ENCODE measurements at regions not wholly inside any gene's neighbourhood (a gene's known extent, or its start where the extent isn't known, plus 50 kb on each side); places are given as distances from the start of the nearest gene placed in this dataset.

GRCh38 chr6:126873351-126873750, 245.1 kb upstream of the RSPO3 start:
- no peaks in the 10 kb centered on the region for H3K36me3 ChIP-seq (ENCODE audit: control insufficient read depth, insufficient read depth, low read length)
- H3K27ac ChIP-seq (ENCODE audit: low read length), result no peak overlapping the region
- no peak for DNase-seq
- no peaks in the 10 kb centered on the region for H3K9me3 ChIP-seq (ENCODE audit: control insufficient read depth, insufficient read depth, low read length)
- H3K4me3 ChIP-seq (ENCODE audit: low read length), result no peak overlapping the region
- Mint-ChIP-seq H3K36me3 (no peaks in the 10 kb centered on the region), H3K4me1 (no peaks in the 10 kb centered on the region), H3K9me3 (peaks cover 3 to 4% of the 10 kb centered on the region in 2 donors), H3K4me3 (no peak overlapping the region), H3K27ac (no peak overlapping the region), H3K27me3 (ENCODE audit: low read depth in 2 of 2) (no peaks in the 10 kb centered on the region)
- no peaks in the 10 kb centered on the region for H3K4me1 ChIP-seq (ENCODE audit: control insufficient read depth, insufficient read depth, low read length)
- ATAC-seq, result no peak
- H3K27me3 ChIP-seq (ENCODE audit: control insufficient read depth, insufficient read depth, low read length), result no peaks in the 10 kb centered on the region
- TF ChIP-seq CTCF (IDR thresholded peaks at IDR 0.05), result no peak
- intact Hi-C loops (cut with micrococcal nuclease), result no loop called here

- TF ChIP-seq CTCF (IDR thresholded peaks at IDR 0.05), result no peak
- H3K27ac Mint-ChIP-seq, result no peak overlapping the region
- H3K4me3 ChIP-seq (ENCODE audit: low read length), result no peak overlapping the region
- H3K27ac ChIP-seq (ENCODE audit: low read length), result no peak overlapping the region
- no peaks in the 10 kb centered on the region for H3K4me1 ChIP-seq (ENCODE audit: control insufficient read depth, insufficient read depth, low read length)
- no peaks in the 10 kb centered on the region for H3K36me3 Mint-ChIP-seq
- H3K9me3 ChIP-seq (ENCODE audit: control insufficient read depth, insufficient read depth, low read length), result no peaks in the 10 kb centered on the region
- H3K4me3 Mint-ChIP-seq, result no peak overlapping the region
- no peaks in the 10 kb centered on the region for H3K36me3 ChIP-seq (ENCODE audit: control insufficient read depth, insufficient read depth, low read length)
- H3K27me3 Mint-ChIP-seq (ENCODE audit: low read depth in 2 of 2), result no peaks in the 10 kb centered on the region
- intact Hi-C loops (cut with micrococcal nuclease), result no loop called here
- DNase-seq (no peak), ATAC-seq (no peak)
- peaks cover 3 to 4% of the 10 kb centered on the region in 2 donors for H3K9me3 Mint-ChIP-seq
- H3K4me1 Mint-ChIP-seq, result no peaks in the 10 kb centered on the region
- no peaks in the 10 kb centered on the region for H3K27me3 ChIP-seq (ENCODE audit: control insufficient read depth, insufficient read depth, low read length)
- WGBS (ENCODE audit: insufficient coverage), result 44% methylated on average over 1 of the region's 1 CpG
Observed at GRCh38 chr6:126873791-126874190, 244.7 kb upstream of the RSPO3 start.

GRCh38 chr6:126876446-126876845, 242.0 kb upstream of the RSPO3 start:
- intact Hi-C loops (cut with micrococcal nuclease), result no loop called here
- no peak overlapping the region for H3K4me3 ChIP-seq (ENCODE audit: low read length)
- Mint-ChIP-seq H3K4me3 (no peak overlapping the region), H3K27me3 (ENCODE audit: low read depth in 2 of 2) (no peaks in the 10 kb centered on the region), H3K36me3 (no peaks in the 10 kb centered on the region), H3K4me1 (no peaks in the 10 kb centered on the region), H3K27ac (no peak overlapping the region), H3K9me3 (peaks cover 2 to 3% of the 10 kb centered on the region in 2 donors)
- H3K9me3 ChIP-seq (ENCODE audit: control insufficient read depth, insufficient read depth, low read length), result no peaks in the 10 kb centered on the region
- DNase-seq, result no peak
- H3K27ac ChIP-seq (ENCODE audit: low read length), result no peak overlapping the region
- no peak for TF ChIP-seq CTCF (IDR thresholded peaks at IDR 0.05)
- no peaks in the 10 kb centered on the region for H3K27me3 ChIP-seq (ENCODE audit: control insufficient read depth, insufficient read depth, low read length)
- no CpG with 5 or more reads among the region's 1 CpG for WGBS (ENCODE audit: insufficient coverage)
- H3K36me3 ChIP-seq (ENCODE audit: control insufficient read depth, insufficient read depth, low read length), result no peaks in the 10 kb centered on the region
- no peaks in the 10 kb centered on the region for H3K4me1 ChIP-seq (ENCODE audit: control insufficient read depth, insufficient read depth, low read length)
- ATAC-seq, result no peak

- TF ChIP-seq CTCF (IDR thresholded peaks at IDR 0.05), result no peak
- Histone ChIP-seq H3K27ac (ENCODE audit: low read length) (no peak overlapping the region), H3K4me1 (ENCODE audit: control insufficient read depth, insufficient read depth, low read length) (no peaks in the 10 kb centered on the region), H3K36me3 (ENCODE audit: control insufficient read depth, insufficient read depth, low read length) (no peaks in the 10 kb centered on the region), H3K27me3 (ENCODE audit: control insufficient read depth, insufficient read depth, low read length) (no peaks in the 10 kb centered on the region), H3K9me3 (ENCODE audit: control insufficient read depth, insufficient read depth, low read length) (no peaks in the 10 kb centered on the region), H3K4me3 (ENCODE audit: low read length) (no peak overlapping the region)
- intact Hi-C loops (cut with micrococcal nuclease), result no loop called here
- Mint-ChIP-seq H3K27ac (no peak overlapping the region), H3K9me3 (peaks cover 0 to 2% of the 10 kb centered on the region in 2 donors), H3K36me3 (no peaks in the 10 kb centered on the region), H3K27me3 (ENCODE audit: low read depth in 2 of 2) (no peaks in the 10 kb centered on the region), H3K4me3 (no peak overlapping the region), H3K4me1 (no peaks in the 10 kb centered on the region)
- 42% methylated on average over 2 of the region's 3 CpGs for WGBS (ENCODE audit: insufficient coverage)
- ATAC-seq, result no peak
- no peak for DNase-seq
Observed at GRCh38 chr6:126880964-126881363, 237.5 kb upstream of the RSPO3 start.
